Astrocyte (in vitro differentiated cells and primary cell): ENCODE measurements at regions not wholly inside any gene's neighbourhood (a gene's known extent, or its start where the extent isn't known, plus 50 kb on each side); places are given as distances from the start of the nearest gene placed in this dataset.

Experiments used
- DNase-seq: peaks from one replicate; pipeline ENCODE4 v3.0.0-alpha.2; 2010; ENCODE audit warnings: low read depth
- FAIRE-seq: peaks from 2 replicates; lab custom pipeline; 2011; peaks lifted over from hg19 to GRCh38; lab: Jason Lieb, UNC
- H2AFZ ChIP-seq: 2 replicates; pipeline ENCODE4 v1.6.0; 2012; ENCODE audit warnings: low read depth, low read length, inconsistent platforms
- H3K27ac ChIP-seq: 2 replicates; pipeline ENCODE4 v1.5.1; 2011; ENCODE audit warnings: low read depth, low read length, inconsistent platforms
- H3K27me3 ChIP-seq: 2 replicates; pipeline ENCODE4 v1.6.0; 2011; ENCODE audit warnings: low read length, inconsistent platforms; ENCODE audit not compliant: insufficient read depth
- H3K36me3 ChIP-seq: 2 replicates; pipeline ENCODE4 v1.5.1; 2011; ENCODE audit warnings: low read length, inconsistent platforms; ENCODE audit not compliant: insufficient read depth
- H3K4me1 ChIP-seq: 2 replicates; pipeline ENCODE4 v1.5.1; 2011; ENCODE audit warnings: low read length, inconsistent platforms; ENCODE audit not compliant: insufficient read depth
- H3K4me2 ChIP-seq: 2 replicates; pipeline ENCODE4 v1.6.0; 2012; ENCODE audit warnings: low read length, inconsistent platforms
- H3K4me3 ChIP-seq: 2 replicates; pipeline ENCODE4 v1.5.1; 2011; ENCODE audit warnings: low read depth, mild to moderate bottlenecking, low read length, inconsistent platforms; ENCODE audit not compliant: insufficient read depth
- H3K79me2 ChIP-seq: 2 replicates; pipeline ENCODE4 v1.6.0; 2012; ENCODE audit warnings: mild to moderate bottlenecking, low read length, inconsistent platforms; ENCODE audit not compliant: insufficient read depth
- H3K9ac ChIP-seq: 2 replicates; pipeline ENCODE4 v1.6.0; 2012; ENCODE audit warnings: mild to moderate bottlenecking, low read length, inconsistent platforms
- H3K9me3 ChIP-seq: 2 replicates; pipeline ENCODE4 v1.5.1; 2012; ENCODE audit warnings: low read depth, mild to moderate bottlenecking, low read length, inconsistent platforms; ENCODE audit not compliant: insufficient read depth
- H4K20me1 ChIP-seq: 2 replicates; pipeline ENCODE4 v1.6.0; 2012; ENCODE audit warnings: low read length, inconsistent platforms; ENCODE audit not compliant: insufficient read depth
- H3K27ac Mint-ChIP-seq: one replicate; pipeline ENCODE4 v1.8.0; 2021; ENCODE audit warnings: mild to moderate bottlenecking, mixed read lengths; ENCODE audit not compliant: unreplicated experiment
- H3K27me3 Mint-ChIP-seq: one replicate; pipeline ENCODE4 v1.8.0; 2021; ENCODE audit warnings: low read depth, mixed read lengths; ENCODE audit not compliant: unreplicated experiment
- H3K36me3 Mint-ChIP-seq: one replicate; pipeline ENCODE4 v1.8.0; 2021; ENCODE audit warnings: low read depth, mixed read lengths; ENCODE audit not compliant: unreplicated experiment
- H3K4me1 Mint-ChIP-seq: one replicate; pipeline ENCODE4 v1.8.0; 2021; ENCODE audit warnings: low read depth, mixed read lengths; ENCODE audit not compliant: unreplicated experiment
- H3K4me3 Mint-ChIP-seq: one replicate; pipeline ENCODE4 v1.8.0; 2021; ENCODE audit warnings: mild to moderate bottlenecking, moderate library complexity, mixed read lengths; ENCODE audit not compliant: unreplicated experiment
- H3K9me3 Mint-ChIP-seq: one replicate; pipeline ENCODE4 v1.8.0; 2021; ENCODE audit warnings: mild to moderate bottlenecking, mixed read lengths; ENCODE audit not compliant: unreplicated experiment
- EZH2 ChIP-seq: IDR thresholded peaks from 2 replicates; pipeline ENCODE4 v1.6.1; 2012; ENCODE audit warnings: mild to moderate bottlenecking, low read length, inconsistent platforms; ENCODE audit not compliant: insufficient read depth
- TF ChIP-seq, protein P1 (sequence below): IDR thresholded peaks from 2 replicates; pipeline ENCODE4 v1.5.1; 2011; ENCODE audit warnings: low read depth, mild to moderate bottlenecking, inconsistent platforms, low read length, moderate library complexity; ENCODE audit not compliant: insufficient read depth

DNA sequence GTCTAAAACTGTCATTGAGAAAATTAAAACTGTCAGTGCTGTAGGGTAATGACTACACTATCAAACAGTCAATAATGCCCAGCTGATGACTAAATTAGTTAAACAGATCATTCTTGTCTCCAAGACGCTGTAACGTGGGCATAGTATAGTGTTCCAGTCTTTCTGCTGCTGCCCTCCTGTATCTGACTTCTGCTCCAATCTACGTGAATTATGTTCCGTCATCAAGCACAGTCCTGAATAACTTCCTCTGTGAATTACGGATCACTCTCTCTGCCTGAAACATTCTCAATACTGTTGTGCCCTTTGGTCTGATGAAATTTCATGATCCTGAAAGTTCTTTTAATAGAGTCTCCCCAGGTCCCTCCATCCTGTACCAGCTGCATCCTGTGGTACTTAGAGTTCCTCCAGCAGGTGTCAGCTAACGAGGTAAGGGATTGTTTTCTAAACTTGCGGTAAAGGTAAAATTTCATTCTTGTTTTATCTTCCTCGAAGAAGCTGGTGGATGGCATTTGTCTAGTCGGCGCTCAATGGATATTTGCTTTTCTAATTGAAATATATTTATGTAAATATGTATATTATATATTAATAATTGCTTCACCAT, 393.5 kb upstream of the ADARB2 start:
- FAIRE-seq (no peak), DNase-seq (no peak)
- Histone ChIP-seq H3K4me3 (no peak overlapping the region), H3K4me1 (no peaks in the 10 kb centered on the region), H3K4me2 (no peak overlapping the region), H3K79me2 (no peaks in the 10 kb centered on the region), H3K9me3 (no peaks in the 10 kb centered on the region), H3K27ac (no peak overlapping the region), H3K9ac (no peak overlapping the region), H4K20me1 (no peaks in the 10 kb centered on the region), H3K27me3 (no peaks in the 10 kb centered on the region), H3K36me3 (no peaks in the 10 kb centered on the region), H2AFZ (no peak overlapping the region)
- Mint-ChIP-seq H3K4me3 (no peak overlapping the region), H3K4me1 (no peaks in the 10 kb centered on the region), H3K27ac (no peak overlapping the region), H3K36me3 (no peaks in the 10 kb centered on the region), H3K9me3 (peaks cover 2% of the 10 kb centered on the region), H3K27me3 (no peaks in the 10 kb centered on the region)
- TF ChIP-seq, protein P1, sequence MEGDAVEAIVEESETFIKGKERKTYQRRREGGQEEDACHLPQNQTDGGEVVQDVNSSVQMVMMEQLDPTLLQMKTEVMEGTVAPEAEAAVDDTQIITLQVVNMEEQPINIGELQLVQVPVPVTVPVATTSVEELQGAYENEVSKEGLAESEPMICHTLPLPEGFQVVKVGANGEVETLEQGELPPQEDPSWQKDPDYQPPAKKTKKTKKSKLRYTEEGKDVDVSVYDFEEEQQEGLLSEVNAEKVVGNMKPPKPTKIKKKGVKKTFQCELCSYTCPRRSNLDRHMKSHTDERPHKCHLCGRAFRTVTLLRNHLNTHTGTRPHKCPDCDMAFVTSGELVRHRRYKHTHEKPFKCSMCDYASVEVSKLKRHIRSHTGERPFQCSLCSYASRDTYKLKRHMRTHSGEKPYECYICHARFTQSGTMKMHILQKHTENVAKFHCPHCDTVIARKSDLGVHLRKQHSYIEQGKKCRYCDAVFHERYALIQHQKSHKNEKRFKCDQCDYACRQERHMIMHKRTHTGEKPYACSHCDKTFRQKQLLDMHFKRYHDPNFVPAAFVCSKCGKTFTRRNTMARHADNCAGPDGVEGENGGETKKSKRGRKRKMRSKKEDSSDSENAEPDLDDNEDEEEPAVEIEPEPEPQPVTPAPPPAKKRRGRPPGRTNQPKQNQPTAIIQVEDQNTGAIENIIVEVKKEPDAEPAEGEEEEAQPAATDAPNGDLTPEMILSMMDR: no peak
- no peak for TF ChIP-seq EZH2

DNA sequence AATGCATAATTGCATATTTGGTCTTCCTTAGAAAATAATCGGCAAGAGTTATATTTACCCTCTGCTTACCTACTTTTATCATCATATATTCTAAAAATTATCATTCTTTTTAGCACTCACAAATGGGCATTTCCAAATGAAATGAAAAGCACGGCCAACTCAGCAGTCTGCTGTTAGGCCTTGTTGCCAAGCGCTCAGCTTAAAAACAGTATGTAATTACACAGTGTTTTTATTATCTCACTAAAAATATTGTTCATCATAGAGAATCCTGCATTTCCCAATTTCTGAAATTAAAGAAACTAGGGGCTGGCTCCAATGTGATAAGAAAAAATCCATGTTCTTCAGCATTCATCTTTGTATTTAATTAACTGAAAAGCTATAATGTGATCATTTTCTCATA, 391.7 kb upstream of the ADARB2 start:
- H3K4me2 ChIP-seq: no peak overlapping the region
- H3K9me3 ChIP-seq: no peaks in the 10 kb centered on the region
- no peak for FAIRE-seq
- Mint-ChIP-seq H3K4me1 (no peaks in the 10 kb centered on the region), H3K4me3 (no peak overlapping the region), H3K36me3 (no peaks in the 10 kb centered on the region), H3K27ac (no peak overlapping the region), H3K27me3 (no peaks in the 10 kb centered on the region), H3K9me3 (peaks cover 2% of the 10 kb centered on the region)
- no peaks in the 10 kb centered on the region for H4K20me1 ChIP-seq
- no peak overlapping the region for H2AFZ ChIP-seq
- H3K27me3 ChIP-seq: no peaks in the 10 kb centered on the region
- TF ChIP-seq, protein P1: no peak
- TF ChIP-seq EZH2: no peak
- no peak for DNase-seq
- no peaks in the 10 kb centered on the region for H3K79me2 ChIP-seq
- H3K9ac ChIP-seq: no peak overlapping the region
- no peak overlapping the region for H3K27ac ChIP-seq
- H3K4me1 ChIP-seq: no peaks in the 10 kb centered on the region
- H3K4me3 ChIP-seq: no peak overlapping the region
- H3K36me3 ChIP-seq: no peaks in the 10 kb centered on the region

DNA sequence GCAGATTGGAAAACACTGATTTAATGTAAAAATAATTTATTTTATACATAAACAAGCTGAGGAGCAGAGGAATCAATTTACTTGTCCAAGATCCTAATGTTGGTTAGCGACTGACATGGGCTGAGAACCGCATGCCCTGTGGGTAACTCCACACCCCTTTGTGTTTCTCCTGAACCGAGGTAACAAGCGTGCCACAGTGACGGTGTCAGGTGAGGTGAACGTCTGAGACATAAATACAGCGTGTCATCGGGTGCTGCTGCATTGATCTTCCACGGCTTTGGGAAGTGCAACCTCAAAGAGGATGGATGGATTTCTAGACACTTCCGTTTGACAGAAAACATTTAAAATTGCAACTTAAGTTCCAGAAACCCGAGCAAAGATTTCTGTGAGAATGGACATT, 386.8 kb upstream of the ADARB2 start:
- TF ChIP-seq EZH2: no peak
- TF ChIP-seq, protein P1: no peak
- no peaks in the 10 kb centered on the region for H3K79me2 ChIP-seq
- no peak overlapping the region for H2AFZ ChIP-seq
- no peaks in the 10 kb centered on the region for H3K36me3 Mint-ChIP-seq
- H3K4me3 Mint-ChIP-seq: no peak overlapping the region
- no peak overlapping the region for H3K9ac ChIP-seq
- no peaks in the 10 kb centered on the region for H3K9me3 Mint-ChIP-seq
- H3K4me1 ChIP-seq: no peaks in the 10 kb centered on the region
- no peaks in the 10 kb centered on the region for H3K36me3 ChIP-seq
- no peaks in the 10 kb centered on the region for H3K27me3 Mint-ChIP-seq
- H3K27ac ChIP-seq: no peak overlapping the region
- H3K27ac Mint-ChIP-seq: no peak overlapping the region
- no peaks in the 10 kb centered on the region for H3K27me3 ChIP-seq
- H3K9me3 ChIP-seq: no peaks in the 10 kb centered on the region
- FAIRE-seq: no peak
- no peaks in the 10 kb centered on the region for H4K20me1 ChIP-seq
- no peak overlapping the region for H3K4me2 ChIP-seq
- no peak for DNase-seq
- H3K4me1 Mint-ChIP-seq: peaks cover 24% of the 10 kb centered on the region
- no peak overlapping the region for H3K4me3 ChIP-seq
